CD4-positive, alpha-beta T cell treated with Interleukin-6 for 4 hours (primary cell): ENCODE measurements at regions not wholly inside any gene's neighbourhood (a gene's known extent, or its start where the extent isn't known, plus 50 kb on each side); places are given as distances from the start of the nearest gene placed in this dataset.

ENCODE experiments used
- DNase-seq: peaks from one replicate; pipeline ENCODE4 v3.0.0-alpha.2; 2020; ENCODE audit warnings: mixed read lengths

GRCh38 chr10:131425752-131426533 is 114.4 kb upstream of the TCERG1L start:
- no peak for DNase-seq

- no peak for DNase-seq
Observed at GRCh38 chr10:131426534-131426898, 115.0 kb upstream of the TCERG1L start.

- no peak for DNase-seq
Observed at GRCh38 chr10:131427281-131427680, 115.8 kb upstream of the TCERG1L start.

GRCh38 chr10:131427901-131428300 is 116.4 kb upstream of the TCERG1L start:
- DNase-seq, result no peak

GRCh38 chr10:131429141-131429540 is 117.6 kb upstream of the TCERG1L start:
- DNase-seq, result no peak

GRCh38 chr10:131429942-131430341 is 118.4 kb upstream of the TCERG1L start:
- DNase-seq, result no peak

- no peak for DNase-seq
Observed at GRCh38 chr10:131430716-131431412, 119.3 kb upstream of the TCERG1L start.

GRCh38 chr10:131431533-131431932 is 120.0 kb upstream of the TCERG1L start:
- no peak for DNase-seq

GRCh38 chr10:131431978-131432690 is 120.6 kb upstream of the TCERG1L start:
- DNase-seq, result no peak

GRCh38 chr10:131433568-131433967 is 122.0 kb upstream of the TCERG1L start:
- DNase-seq, result no peak

GRCh38 chr10:131435232-131435631 is 123.7 kb upstream of the TCERG1L start:
- DNase-seq, result no peak

GRCh38 chr10:131435760-131436457 is 124.4 kb upstream of the TCERG1L start:
- no peak for DNase-seq

GRCh38 chr10:131436458-131436857 is 124.9 kb upstream of the TCERG1L start:
- DNase-seq, result no peak

- DNase-seq, result no peak
Observed at GRCh38 chr10:131437556-131438475, 126.3 kb upstream of the TCERG1L start.

GRCh38 chr10:131438665-131439064 is 127.1 kb upstream of the TCERG1L start:
- DNase-seq, result no peak

GRCh38 chr10:131439705-131440104 is 128.2 kb upstream of the TCERG1L start:
- DNase-seq, result no peak

GRCh38 chr10:131440405-131441360 is 129.2 kb upstream of the TCERG1L start:
- DNase-seq, result no peak

- DNase-seq, result no peak
Observed at GRCh38 chr10:131442271-131442670, 130.8 kb upstream of the TCERG1L start.

GRCh38 chr10:131444286-131444685 is 132.8 kb upstream of the TCERG1L start:
- DNase-seq, result no peak

GRCh38 chr10:131444862-131445461 is 133.4 kb upstream of the TCERG1L start:
- DNase-seq, result no peak
